GM18951 (cell line): ENCODE measurements at regions not wholly inside any gene's neighbourhood (a gene's known extent, or its start where the extent isn't known, plus 50 kb on each side); places are given as distances from the start of the nearest gene placed in this dataset.
"Not testable (repeated sequence)": the region's sequence is repeated elsewhere in the genome, so short reads cannot be mapped to it uniquely, and the experiment has no call there.

Source experiments
- POLR2A ChIP-seq: IDR thresholded peaks from 4 replicates; pipeline ENCODE4 v1.6.1; 2011; ENCODE audit warnings: mild to moderate bottlenecking; ENCODE audit not compliant: insufficient read length, insufficient read depth; ENCODE audit errors: extremely low read depth
- in situ Hi-C: fragments of 300-500 bp; cut with MboI; formaldehyde crosslinking; loops from one replicate; pipeline ENCODE4 v1.12.0; 2022; ENCODE audit warnings: low sequenced_read_pairs, mixed read lengths, inconsistent platforms; ENCODE audit not compliant: unreplicated experiment

DNA sequence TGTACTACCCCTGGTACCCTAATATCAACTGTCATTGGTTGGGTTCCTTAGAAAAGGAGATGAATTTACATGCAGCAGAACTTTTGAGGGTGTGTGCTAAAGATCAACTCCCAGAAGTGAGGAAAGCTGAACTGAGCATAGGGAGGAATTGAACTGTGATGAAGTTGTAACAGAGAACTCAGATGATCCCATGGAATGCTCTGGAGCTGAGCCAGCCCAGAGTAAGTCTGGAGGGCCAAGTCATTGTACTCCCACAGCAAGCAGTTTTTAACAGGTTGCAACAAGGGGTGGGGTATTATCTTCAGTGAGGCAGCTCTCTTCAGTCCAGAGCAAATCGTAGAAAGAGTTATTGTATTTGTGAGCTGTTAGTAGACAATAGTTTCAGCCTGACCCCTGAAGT, 572.3 kb downstream of the PYDC2 start:
- TF ChIP-seq POLR2A = no peak
- in situ Hi-C loops = no loop called here

DNA sequence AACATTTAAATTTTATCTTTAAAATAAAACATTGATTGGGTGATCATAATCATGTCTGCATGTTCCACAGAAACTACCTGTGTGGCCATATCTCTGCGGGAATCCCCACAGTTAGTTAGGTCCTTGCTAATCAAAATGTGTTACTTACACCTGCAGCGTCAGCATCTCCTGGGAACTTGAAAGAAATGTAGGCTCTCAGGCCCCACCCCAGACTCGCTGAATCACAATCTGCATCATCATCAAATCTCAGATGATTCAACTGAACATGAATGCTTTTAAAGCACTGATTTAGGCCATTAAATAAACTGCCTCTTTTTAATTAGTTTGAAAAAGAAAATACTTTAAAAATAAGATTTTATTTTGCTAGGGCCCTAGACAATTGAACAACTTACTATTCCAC, 577.8 kb downstream of the PYDC2 start:
- TF ChIP-seq POLR2A = no peak
- in situ Hi-C loops = no loop called here

DNA sequence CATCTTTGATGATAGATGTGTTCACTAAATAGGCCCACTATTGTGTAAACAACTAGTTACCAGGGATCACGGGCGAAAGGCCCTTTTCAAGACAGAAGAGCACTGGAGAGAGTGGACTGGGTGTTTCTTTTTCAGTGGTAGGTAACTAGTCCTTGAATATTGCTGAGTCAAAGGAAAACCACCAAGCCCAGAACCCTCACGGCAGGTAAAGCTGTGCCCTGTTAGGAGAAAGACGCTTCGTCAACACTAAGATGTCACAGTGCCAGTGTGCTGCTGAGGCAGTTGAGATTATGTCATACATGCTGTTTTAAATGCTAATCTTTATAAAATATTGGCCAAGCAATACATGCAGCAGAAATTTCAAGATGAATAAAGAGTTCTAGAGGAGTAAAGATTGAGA, 578.6 kb downstream of the PYDC2 start:
- TF ChIP-seq POLR2A = no peak
- in situ Hi-C loops = no loop called here

DNA sequence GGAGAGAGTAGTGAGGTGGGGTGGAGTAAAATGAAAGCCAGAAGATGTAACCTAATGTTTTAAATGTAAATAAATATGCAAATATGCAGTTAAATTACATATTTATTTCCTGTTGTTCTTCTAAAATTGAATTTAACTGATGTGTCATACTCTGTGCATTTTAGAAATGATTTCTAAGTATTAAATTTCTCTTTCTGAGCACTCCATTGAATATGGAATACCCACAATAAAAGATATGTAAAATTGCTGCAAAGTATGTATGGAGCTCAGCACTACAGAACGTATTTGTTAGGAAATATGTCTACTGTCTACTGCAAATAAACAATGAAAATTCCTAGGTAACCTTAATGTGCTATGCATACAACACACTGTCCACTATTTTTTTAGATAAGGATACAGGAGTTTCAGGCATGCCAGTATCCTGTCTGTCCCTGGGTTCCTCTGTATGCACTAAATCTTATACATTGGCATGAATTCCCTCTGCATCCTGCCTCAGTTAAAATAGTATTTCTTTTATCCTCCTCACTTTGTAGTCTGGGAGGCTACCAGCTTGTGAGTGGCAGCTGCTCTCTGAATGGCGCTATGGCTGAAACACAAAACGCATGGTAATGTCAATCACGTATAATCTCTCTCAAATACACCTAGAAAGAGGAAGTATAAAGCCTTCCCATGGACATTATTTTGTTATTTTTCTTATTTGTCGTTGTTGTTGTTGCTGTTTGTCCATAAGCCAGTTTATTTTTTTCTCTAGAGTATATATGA, 579.5 kb downstream of the PYDC2 start:
- TF ChIP-seq POLR2A = no peak
- in situ Hi-C loops = no loop called here

DNA sequence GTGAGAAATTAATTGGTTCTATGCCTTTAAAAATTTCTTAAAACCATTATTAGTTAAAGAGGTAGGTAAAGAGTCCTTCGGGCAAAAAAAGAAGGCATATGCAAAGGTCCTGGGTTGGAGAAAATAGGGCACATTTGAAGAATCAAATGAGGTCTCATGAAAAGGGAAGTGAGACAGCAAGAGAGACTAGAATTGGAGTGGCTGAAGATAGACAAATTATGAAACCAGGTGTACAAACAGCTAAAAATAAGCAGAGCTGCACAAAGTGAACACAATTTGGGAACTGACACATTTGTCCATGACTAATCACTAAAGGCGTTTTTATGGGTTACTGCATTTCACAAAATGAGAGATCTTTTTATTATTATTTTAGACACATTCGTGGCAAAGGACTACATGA, 581.2 kb downstream of the PYDC2 start:
- no peak for TF ChIP-seq POLR2A
- in situ Hi-C loops = no loop called here

DNA sequence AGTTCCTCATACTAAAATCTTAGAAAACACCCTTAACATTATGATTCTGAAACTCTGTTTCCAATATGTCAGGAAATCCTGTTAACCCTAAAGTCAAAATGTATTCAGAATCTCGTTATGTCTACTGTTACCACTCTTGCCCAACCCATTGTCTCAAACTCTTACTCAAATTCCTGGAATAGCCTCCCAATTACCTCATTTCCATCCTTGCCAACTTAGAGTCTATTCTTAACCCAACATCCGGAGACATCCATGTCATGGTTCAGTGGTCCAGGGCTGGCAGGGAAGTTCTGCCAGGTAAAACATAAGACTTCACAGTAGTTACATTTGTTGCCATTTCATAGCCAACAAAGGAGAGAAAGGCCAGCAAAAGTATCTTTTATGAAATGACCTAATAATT, 593.9 kb downstream of the PYDC2 start:
- no peak for TF ChIP-seq POLR2A
- in situ Hi-C loops = no loop called here

DNA sequence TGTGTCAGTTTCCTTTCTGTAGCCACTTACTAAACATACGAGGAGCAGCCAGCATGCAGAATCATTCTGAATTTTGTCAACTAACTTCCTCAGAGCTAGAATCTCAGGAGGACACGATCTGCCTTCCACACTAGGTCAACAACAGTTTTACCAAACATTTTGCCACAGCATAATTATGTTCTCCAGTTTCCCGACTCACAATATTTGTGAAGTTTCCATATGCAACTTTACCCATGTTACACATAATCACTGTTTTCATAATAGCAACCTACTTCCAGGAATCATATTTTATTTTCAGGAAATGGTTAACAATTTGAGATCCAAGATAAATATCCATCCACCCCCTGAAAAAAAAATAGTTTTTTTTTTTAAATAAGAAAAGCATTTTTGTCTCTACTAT, 595.0 kb downstream of the PYDC2 start:
- in situ Hi-C loops = no loop called here
- no peak for TF ChIP-seq POLR2A

DNA sequence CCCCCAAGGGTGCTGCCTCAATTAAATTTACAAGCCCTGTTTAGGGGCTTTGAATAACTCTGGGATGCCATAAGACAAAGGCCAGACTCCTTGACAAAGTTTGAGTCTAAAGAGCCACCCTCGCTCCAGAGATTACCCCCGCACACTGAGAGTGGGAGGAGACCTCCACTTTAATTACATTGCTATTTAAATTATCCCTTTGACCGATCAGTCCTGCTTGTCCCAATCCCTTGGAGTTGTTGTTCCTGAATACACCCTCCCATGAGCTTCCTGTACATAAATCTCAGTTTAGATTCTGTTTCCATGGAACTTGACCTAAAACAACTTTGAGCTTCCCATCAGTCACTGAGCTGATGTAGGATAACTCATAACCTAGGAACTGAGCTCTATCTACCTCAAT, 596.3 kb downstream of the PYDC2 start:
- TF ChIP-seq POLR2A = no peak

DNA sequence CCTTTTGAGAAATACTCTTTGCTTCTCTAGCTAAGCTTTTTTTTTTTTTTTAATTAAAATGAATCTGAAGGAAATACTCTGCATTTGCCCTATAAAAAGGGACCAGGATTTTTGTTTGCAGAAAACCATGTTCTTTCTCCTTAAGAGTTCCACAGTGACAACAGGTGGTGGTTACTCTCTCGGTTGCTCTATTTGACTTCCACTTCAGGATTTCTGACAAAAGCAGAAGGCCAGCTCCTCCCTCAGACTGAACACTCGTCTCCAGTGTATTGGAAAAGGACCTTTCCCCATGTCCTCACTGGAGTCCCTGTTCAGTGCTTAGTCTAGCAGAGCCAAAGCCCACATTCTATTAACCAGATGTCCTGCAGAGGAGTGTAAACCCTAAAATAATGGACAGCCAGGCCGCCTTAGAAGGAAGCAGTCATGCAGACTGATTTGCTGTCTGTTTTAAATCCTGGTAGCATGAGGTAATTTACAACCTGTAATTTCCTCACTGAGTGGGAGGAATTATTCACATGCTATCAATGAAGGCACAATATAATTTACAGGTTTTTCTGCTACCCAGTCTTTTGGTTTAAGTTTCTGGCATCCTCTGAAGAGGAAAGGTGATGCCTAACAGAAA, 599.3 kb downstream of the PYDC2 start:
- in situ Hi-C loops = no loop called here
- TF ChIP-seq POLR2A = no peak

More for the DNA sequence above, 596.3 kb downstream of the PYDC2 start:
- in situ Hi-C loops = no loop called here

DNA sequence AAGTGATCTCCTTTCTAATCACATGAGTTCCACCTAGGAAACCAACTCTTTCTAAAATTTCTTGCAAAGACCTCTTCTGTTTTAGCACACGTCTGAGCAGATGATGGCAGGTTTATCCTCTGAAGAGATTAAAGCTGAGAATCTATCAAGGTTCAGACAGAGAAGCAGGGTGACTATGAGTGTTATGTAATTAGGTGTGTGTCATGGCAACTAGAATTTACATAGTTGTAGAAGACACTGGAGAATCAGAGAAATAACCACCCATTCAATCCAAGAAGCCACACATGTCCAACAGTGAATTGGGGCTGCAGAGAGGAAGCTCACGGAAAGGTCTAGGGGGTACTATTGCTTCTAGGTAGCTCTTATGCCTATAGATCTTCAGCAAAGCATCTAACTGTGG, 600.5 kb downstream of the PYDC2 start:
- TF ChIP-seq POLR2A = no peak

DNA sequence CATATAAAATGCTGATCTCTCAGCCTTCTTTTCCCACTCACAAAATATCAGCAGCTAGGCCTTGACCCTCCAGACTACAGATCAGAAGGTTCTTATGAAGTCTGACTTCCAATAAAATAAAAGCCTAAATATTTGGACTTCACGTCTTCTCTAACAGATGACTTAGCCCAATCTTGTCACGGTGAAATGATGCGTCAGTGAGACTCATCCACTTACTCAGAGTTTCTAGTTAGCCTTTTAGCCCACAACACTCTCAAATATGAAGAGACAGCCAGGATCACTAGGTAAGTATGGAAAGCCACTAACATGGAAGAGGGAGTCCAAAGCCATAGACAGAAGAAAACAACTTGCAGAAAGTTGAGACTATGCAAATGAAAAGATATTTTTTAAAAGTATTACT, 601.2 kb downstream of the PYDC2 start:
- in situ Hi-C loops = no loop called here
- no peak for TF ChIP-seq POLR2A

More for the DNA sequence above, 600.5 kb downstream of the PYDC2 start:
- in situ Hi-C loops = no loop called here

DNA sequence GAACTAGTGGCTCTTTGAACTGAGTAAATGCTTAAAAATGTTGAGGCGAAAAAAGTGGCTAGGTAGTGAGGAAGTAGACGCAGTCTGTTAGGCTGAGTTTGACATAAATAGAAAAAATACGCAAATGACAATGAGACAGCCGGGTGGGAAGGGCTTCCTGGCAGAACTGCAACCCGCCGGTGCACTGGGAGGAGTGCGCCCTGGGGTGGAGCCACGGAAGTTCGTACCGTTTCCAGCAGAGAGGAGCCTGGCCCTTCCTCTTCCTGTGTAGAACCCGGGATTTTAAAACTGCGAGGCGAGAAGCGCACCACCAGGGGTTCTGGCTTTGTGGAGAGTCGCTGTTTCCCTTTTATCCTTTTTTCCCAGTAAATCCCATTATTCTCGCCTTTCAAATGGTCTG, 602.6 kb downstream of the PYDC2 start:
- in situ Hi-C loops = no loop called here
- TF ChIP-seq POLR2A = peak; percentile 36

DNA sequence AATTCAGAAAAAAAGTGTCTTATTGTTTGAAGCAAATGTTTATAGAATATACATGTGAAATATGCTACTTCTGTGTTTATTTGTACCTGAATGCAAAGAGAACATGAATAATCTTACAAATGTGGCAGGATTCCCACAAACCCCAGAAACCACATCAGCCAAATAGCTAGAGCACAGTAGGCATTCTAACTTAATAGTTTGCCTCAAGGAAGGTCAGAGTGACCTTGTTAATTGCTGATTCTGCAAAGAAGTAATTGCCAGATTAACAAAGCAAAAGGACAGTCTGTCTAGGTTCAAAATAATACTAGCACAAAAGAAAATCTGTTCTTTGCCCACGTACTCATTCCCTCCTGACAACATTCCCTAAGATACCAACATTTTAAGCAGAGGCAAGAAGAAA, 604.0 kb downstream of the PYDC2 start:
- in situ Hi-C loops = no loop called here
- TF ChIP-seq POLR2A = no peak

DNA sequence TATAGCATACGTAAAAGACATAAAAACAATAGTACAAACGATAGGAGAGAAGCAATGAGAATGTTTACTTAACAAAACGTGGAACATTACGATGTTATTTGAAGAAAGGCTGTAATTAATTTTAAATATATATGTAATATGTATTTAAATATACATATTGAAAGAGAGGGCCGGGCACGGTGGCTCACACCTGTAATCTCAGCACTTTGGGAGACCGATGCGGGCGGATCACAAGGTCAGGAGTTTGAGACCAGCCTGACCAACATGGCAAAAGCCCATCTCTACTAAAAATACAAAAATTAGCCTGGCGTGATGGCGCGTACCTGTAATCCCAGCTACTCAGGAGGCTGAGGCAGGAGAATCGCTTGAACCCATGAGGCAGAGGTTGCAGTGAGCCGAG, 605.3 kb downstream of the PYDC2 start:
- in situ Hi-C loops = not testable (repeated sequence)
